IMR-90 (cell line): ENCODE measurements at regions not wholly inside any gene's neighbourhood (a gene's known extent, or its start where the extent isn't known, plus 50 kb on each side); places are given as distances from the start of the nearest gene placed in this dataset.
"Not testable (repeated sequence)": the region's sequence is repeated elsewhere in the genome, so short reads cannot be mapped to it uniquely, and the experiment has no call there.

Experiments used
- ATAC-seq: fragments of 200-7000 bp; cut with Tn5 transposase; 2 replicates; pipeline ENCODE4 v1.9.1; 2020; ENCODE audit warnings: low read depth, mild to moderate bottlenecking, moderate library complexity
- BruUV-seq: library from RNA; stranded (reverse); fragments of 400-500 nt; replicated peaks from 2 replicates; lab custom pipeline; 2021; lab: Mats Ljungman, UMichigan
- CTCF ChIA-PET: fragments of 300-600 bp; formaldehyde crosslinking; extraction: SDS; loops from one replicate; lab custom pipeline; 2021; ENCODE audit warnings: antibody characterized with exemption; lab: Yijun Ruan, JAX
- POLR2A ChIA-PET: fragments of 300-600 bp; sonication (Branson Sonifier 250); formaldehyde crosslinking; loops from one replicate; lab custom pipeline; 2022; ENCODE audit warnings: antibody characterized with exemption; ENCODE audit not compliant: unreplicated experiment; lab: Charles Lee
- DNase-seq: peaks from one replicate; pipeline ENCODE4 v3.0.0; 2013
- H2AFZ ChIP-seq: replicated peaks from 2 replicates; pipeline ENCODE3; 2013; ENCODE audit warnings: low read length, mild to moderate bottlenecking; ENCODE audit not compliant: poor library complexity
- H2AK5ac ChIP-seq: 2 replicates; pipeline ENCODE4 v1.6.1; 2013; ENCODE audit warnings: low read depth, low read length, inconsistent platforms
- H2AK9ac ChIP-seq: replicated peaks from 2 replicates; pipeline ENCODE3; 2013; ENCODE audit warnings: mild to moderate bottlenecking, low read depth, low read length, moderate library complexity; ENCODE audit not compliant: poor library complexity
- H2BK120ac ChIP-seq: 2 replicates; pipeline ENCODE4 v1.6.1; 2013; ENCODE audit warnings: low read depth, low read length, inconsistent platforms
- H2BK15ac ChIP-seq: 3 replicates; pipeline ENCODE4 v1.6.1; 2013; ENCODE audit warnings: low read depth, low read length, inconsistent platforms
- H2BK20ac ChIP-seq: 2 replicates; pipeline ENCODE4 v1.6.1; 2013; ENCODE audit warnings: low read depth, mild to moderate bottlenecking, inconsistent platforms, low read length, moderate library complexity
- H2BK5ac ChIP-seq: 2 replicates; pipeline ENCODE4 v1.6.1; 2013; ENCODE audit warnings: mild to moderate bottlenecking, low read depth, low read length, inconsistent platforms; ENCODE audit not compliant: poor library complexity, severe bottlenecking
- H3K14ac ChIP-seq: replicated peaks from 2 replicates; pipeline ENCODE4 v1.6.1; 2013; ENCODE audit warnings: low read depth, low read length, inconsistent platforms
- H3K18ac ChIP-seq: 2 replicates; pipeline ENCODE4 v1.6.1; 2013; ENCODE audit warnings: low read depth, low read length, control low read depth
- H3K23ac ChIP-seq: 2 replicates; pipeline ENCODE4 v1.6.1; 2013; ENCODE audit warnings: low read depth, low read length, inconsistent platforms
- H3K27ac ChIP-seq: 2 replicates; pipeline ENCODE4 v1.5.1; 2013; ENCODE audit warnings: mild to moderate bottlenecking, control low read depth, low read length; ENCODE audit not compliant: insufficient read depth
- H3K27me3 ChIP-seq: 2 replicates; pipeline ENCODE4 v1.6.1; 2013; ENCODE audit warnings: low read length; ENCODE audit not compliant: control insufficient read depth, insufficient read depth
- H3K36me3 ChIP-seq: 2 replicates; pipeline ENCODE4 v1.6.1; 2013; ENCODE audit warnings: low read length, mixed read lengths; ENCODE audit not compliant: control insufficient read depth, insufficient read depth
- H3K4ac ChIP-seq: 2 replicates; pipeline ENCODE4 v1.6.1; 2013; ENCODE audit warnings: low read depth, low read length, inconsistent platforms
- H3K4me1 ChIP-seq: 2 replicates; pipeline ENCODE4 v1.6.1; 2013; ENCODE audit warnings: low read length, mixed read lengths; ENCODE audit not compliant: control insufficient read depth, insufficient read depth
- H3K4me2 ChIP-seq: 2 replicates; pipeline ENCODE4 v1.6.1; 2013; ENCODE audit warnings: low read depth, mild to moderate bottlenecking, control low read depth, low read length, moderate library complexity
- H3K4me3 ChIP-seq: 2 replicates; pipeline ENCODE4 v1.5.1; 2013; ENCODE audit warnings: low read depth, mild to moderate bottlenecking, control low read depth, low read length, moderate library complexity; ENCODE audit not compliant: insufficient read depth
- H3K56ac ChIP-seq: 2 replicates; pipeline ENCODE4 v1.6.1; 2013; ENCODE audit warnings: low read length, inconsistent platforms; ENCODE audit not compliant: insufficient read depth; ENCODE audit errors: extremely low read depth
- H3K79me1 ChIP-seq, 2 experiments: 2 replicates each; pipeline ENCODE4 v1.6.1; 2013; ENCODE audit warnings: low read length in 2 of 2, inconsistent platforms in 1 of 2, low read depth in 1 of 2
- H3K9ac ChIP-seq: 2 replicates; pipeline ENCODE4 v1.6.1; 2013; ENCODE audit warnings: low read depth, low read length, control low read depth
- H3K9me1 ChIP-seq: 2 replicates; pipeline ENCODE4 v1.6.1; 2013; ENCODE audit warnings: low read length, inconsistent platforms; ENCODE audit not compliant: insufficient read depth
- H3K9me3 ChIP-seq: 2 replicates; pipeline ENCODE4 v1.6.1; 2013; ENCODE audit warnings: low read length; ENCODE audit not compliant: control insufficient read depth, insufficient read depth
- H4K20me1 ChIP-seq: 2 replicates; pipeline ENCODE4 v1.6.1; 2013; ENCODE audit warnings: low read length, inconsistent platforms; ENCODE audit not compliant: insufficient read depth
- H4K5ac ChIP-seq: 2 replicates; pipeline ENCODE4 v1.6.1; 2013; ENCODE audit warnings: mild to moderate bottlenecking, low read depth, low read length, control low read depth
- H4K8ac ChIP-seq, 2 experiments: 2 replicates each; pipeline ENCODE4 v1.6.1; 2013; ENCODE audit warnings: low read depth in 2 of 2, low read length in 2 of 2, control low read depth in 1 of 2, inconsistent platforms in 1 of 2
- H4K91ac ChIP-seq: 2 replicates; pipeline ENCODE4 v1.6.1; 2013; ENCODE audit warnings: low read depth, low read length, inconsistent platforms; ENCODE audit not compliant: insufficient read depth
- WGBS, 2 experiments: methylation state at CpG; one replicate each; pipeline versions ENCODE4 v1.1.5 to v1.1.7; 2013; ENCODE audit warnings: missing lambda C conversion rate in 2 of 2; ENCODE audit not compliant: insufficient read length in 1 of 2; ENCODE audit errors: extremely low coverage in 2 of 2; 5-methylcytosine and 5-hydroxymethylcytosine counted together
- dilution Hi-C: fragments of 300-500 bp; cut with HindIII; formaldehyde crosslinking; loops from one replicate; pipeline ENCODE4 v1.14.3; 2018; ENCODE audit warnings: low sequenced_read_pairs; ENCODE audit not compliant: unreplicated experiment
- in situ Hi-C: fragments of 300-500 bp; cut with MboI; formaldehyde crosslinking; loops from 3 replicates; pipeline ENCODE4 v1.14.3; 2019; ENCODE audit warnings: low sequenced_read_pairs, inconsistent platforms, mixed read lengths
- intact Hi-C: fragments of 100-400 bp; cut with micrococcal nuclease; formaldehyde crosslinking; loops from 2 replicates; pipeline ENCODE4 v1.10.0; 2022

DNA sequence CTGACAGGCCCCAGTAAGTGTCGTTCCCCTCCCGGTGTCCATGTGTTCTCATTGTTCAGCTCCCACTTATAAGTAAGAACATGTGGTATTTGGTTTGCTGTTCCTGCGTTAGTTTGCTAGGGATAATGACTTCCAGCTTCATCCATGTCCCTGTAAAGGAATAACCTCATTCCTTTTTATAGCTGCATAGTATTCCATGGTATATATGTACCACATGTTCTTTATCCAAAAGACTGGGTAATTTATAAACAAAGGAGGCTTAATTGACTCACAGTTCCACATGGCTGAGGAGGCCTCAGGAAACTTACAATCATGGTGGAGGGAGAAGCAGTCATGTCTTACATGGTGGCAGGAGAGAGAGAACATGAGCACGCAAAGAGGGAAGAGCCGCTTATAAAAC, 79.6 kb upstream of the CACUL1 start:
- H3K18ac ChIP-seq, H2AFZ ChIP-seq, dilution Hi-C loops, H3K4ac ChIP-seq, H4K8ac ChIP-seq, ATAC-seq, BruUV-seq, H2BK120ac ChIP-seq, H3K56ac ChIP-seq, DNase-seq, H3K4me3 ChIP-seq, H2BK15ac ChIP-seq, H3K4me1 ChIP-seq, H3K9me3 ChIP-seq, H2AK5ac ChIP-seq, H4K91ac ChIP-seq, H3K14ac ChIP-seq, CTCF ChIA-PET, in situ Hi-C loops, H3K36me3 ChIP-seq, H2BK20ac ChIP-seq, H4K5ac ChIP-seq, H3K23ac ChIP-seq, H3K4me2 ChIP-seq, H3K27ac ChIP-seq, H3K27me3 ChIP-seq, H2BK5ac ChIP-seq, H3K9me1 ChIP-seq, POLR2A ChIA-PET, H2AK9ac ChIP-seq, H4K20me1 ChIP-seq, H3K9ac ChIP-seq, intact Hi-C loops, H3K79me1 ChIP-seq: not testable (repeated sequence)
- WGBS, 2 experiments: no CpG with 5 or more reads among the region's 5 CpGs
